ENCODE measurements at regions not wholly inside any gene's neighbourhood (a gene's known extent, or its start where the extent isn't known, plus 50 kb on each side); places are given as distances from the start of the nearest gene placed in this dataset.
"Not testable (repeated sequence)": the region's sequence is repeated elsewhere in the genome, so short reads cannot be mapped to it uniquely, and the experiment has no call there.

GRCh38 chr1:189217646-189218045, 1260.0 kb downstream of the BRINP3 start:
- Histone ChIP-seq H3K4me3 (no peak overlapping the region), H3K36me3 (no peaks in the 10 kb centered on the region), H3K27ac (no peak overlapping the region), H3K4me1 (no peaks in the 10 kb centered on the region), H3K9me3 (no peaks in the 10 kb centered on the region), H3K27me3 (no peaks in the 10 kb centered on the region)
- no peak for DNase-seq
- intact Hi-C loops (cut with DNase I), result no loop called here
- TF ChIP-seq, protein P1, sequence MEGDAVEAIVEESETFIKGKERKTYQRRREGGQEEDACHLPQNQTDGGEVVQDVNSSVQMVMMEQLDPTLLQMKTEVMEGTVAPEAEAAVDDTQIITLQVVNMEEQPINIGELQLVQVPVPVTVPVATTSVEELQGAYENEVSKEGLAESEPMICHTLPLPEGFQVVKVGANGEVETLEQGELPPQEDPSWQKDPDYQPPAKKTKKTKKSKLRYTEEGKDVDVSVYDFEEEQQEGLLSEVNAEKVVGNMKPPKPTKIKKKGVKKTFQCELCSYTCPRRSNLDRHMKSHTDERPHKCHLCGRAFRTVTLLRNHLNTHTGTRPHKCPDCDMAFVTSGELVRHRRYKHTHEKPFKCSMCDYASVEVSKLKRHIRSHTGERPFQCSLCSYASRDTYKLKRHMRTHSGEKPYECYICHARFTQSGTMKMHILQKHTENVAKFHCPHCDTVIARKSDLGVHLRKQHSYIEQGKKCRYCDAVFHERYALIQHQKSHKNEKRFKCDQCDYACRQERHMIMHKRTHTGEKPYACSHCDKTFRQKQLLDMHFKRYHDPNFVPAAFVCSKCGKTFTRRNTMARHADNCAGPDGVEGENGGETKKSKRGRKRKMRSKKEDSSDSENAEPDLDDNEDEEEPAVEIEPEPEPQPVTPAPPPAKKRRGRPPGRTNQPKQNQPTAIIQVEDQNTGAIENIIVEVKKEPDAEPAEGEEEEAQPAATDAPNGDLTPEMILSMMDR (IDR thresholded peaks at IDR 0.05), result no peak
- no peak for TF ChIP-seq POLR2A (IDR thresholded peaks at IDR 0.05)

- H3K36me3 ChIP-seq, result no peaks in the 10 kb centered on the region
- no peaks in the 10 kb centered on the region for H3K4me1 ChIP-seq
- no peaks in the 10 kb centered on the region for H3K27me3 ChIP-seq
- no peak overlapping the region for H3K27ac ChIP-seq
- H3K9me3 ChIP-seq, result peaks cover 0 to 6% (median 0%) of the 10 kb centered on the region in 3 donors
- TF ChIP-seq POLR2A (IDR thresholded peaks at IDR 0.05), result no peak
- TF ChIP-seq, protein P1 (IDR thresholded peaks at IDR 0.05), result no peak
- H3K4me3 ChIP-seq, result no peak overlapping the region
- DNase-seq, result no peak
- 27 to 43% methylated on average over 1 of the region's 1 CpG for WGBS, 2 donors
- intact Hi-C loops (cut with DNase I), result no loop called here
Observed at GRCh38 chr1:189220750-189221149, 1256.9 kb downstream of the BRINP3 start.

GRCh38 chr1:189225794-189226145, 1251.9 kb downstream of the BRINP3 start:
- H3K4me1 ChIP-seq; intact Hi-C loops (cut with DNase I); H3K27ac ChIP-seq; H3K27me3 ChIP-seq; H3K4me3 ChIP-seq; H3K36me3 ChIP-seq; DNase-seq; H3K9me3 ChIP-seq: not testable (repeated sequence)
- WGBS, 2 donors, result no CpG with 5 or more reads among the region's 28 CpGs

DNA sequence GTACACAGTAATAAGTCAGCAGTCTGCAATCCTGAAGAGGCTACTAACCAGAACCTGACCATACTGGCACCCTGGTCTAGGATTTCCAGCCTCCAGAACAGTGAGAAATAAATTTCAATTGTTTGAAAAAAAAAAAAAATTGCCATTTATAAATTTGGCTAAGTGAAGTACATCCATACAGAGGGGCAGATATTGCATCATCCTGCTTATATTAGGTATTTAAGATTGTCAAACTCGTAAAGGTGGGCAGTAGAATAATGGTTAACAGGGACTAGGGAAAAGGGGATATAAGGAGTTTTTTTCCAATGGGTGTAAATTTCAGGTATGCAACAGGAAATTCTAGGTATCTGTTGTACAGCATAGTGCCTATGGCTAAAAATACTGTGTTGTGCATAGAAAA, 1250.9 kb downstream of the BRINP3 start:
- no peak for DNase-seq
- H3K27ac ChIP-seq, result no peak overlapping the region
- intact Hi-C loops (cut with DNase I), result no loop called here
- peaks cover 0 to 9% (median 0%) of the 10 kb centered on the region in 3 donors for H3K9me3 ChIP-seq
- 70 to 77% methylated on average over 1 of the region's 1 CpG for WGBS, 2 donors
- no peaks in the 10 kb centered on the region for H3K36me3 ChIP-seq
- no peak overlapping the region for H3K4me3 ChIP-seq
- no peak for TF ChIP-seq POLR2A (IDR thresholded peaks at IDR 0.05)
- TF ChIP-seq, protein P1 (IDR thresholded peaks at IDR 0.05), result no peak
- no peaks in the 10 kb centered on the region for H3K27me3 ChIP-seq
- no peaks in the 10 kb centered on the region for H3K4me1 ChIP-seq

- no peak for TF ChIP-seq POLR2A (IDR thresholded peaks at IDR 0.05)
- TF ChIP-seq, protein P1 (IDR thresholded peaks at IDR 0.05), result no peak
- Histone ChIP-seq H3K4me1 (no peaks in the 10 kb centered on the region), H3K9me3 (no peaks in the 10 kb centered on the region), H3K36me3 (no peaks in the 10 kb centered on the region), H3K27me3 (no peaks in the 10 kb centered on the region), H3K4me3 (no peak overlapping the region), H3K27ac (no peak overlapping the region)
- 59 to 69% methylated on average over 3 of the region's 3 CpGs for WGBS, 2 donors
- DNase-seq, result no peak
- intact Hi-C loops (cut with DNase I), result no loop called here
Observed at GRCh38 chr1:189237008-189237407, 1240.7 kb downstream of the BRINP3 start.

DNA sequence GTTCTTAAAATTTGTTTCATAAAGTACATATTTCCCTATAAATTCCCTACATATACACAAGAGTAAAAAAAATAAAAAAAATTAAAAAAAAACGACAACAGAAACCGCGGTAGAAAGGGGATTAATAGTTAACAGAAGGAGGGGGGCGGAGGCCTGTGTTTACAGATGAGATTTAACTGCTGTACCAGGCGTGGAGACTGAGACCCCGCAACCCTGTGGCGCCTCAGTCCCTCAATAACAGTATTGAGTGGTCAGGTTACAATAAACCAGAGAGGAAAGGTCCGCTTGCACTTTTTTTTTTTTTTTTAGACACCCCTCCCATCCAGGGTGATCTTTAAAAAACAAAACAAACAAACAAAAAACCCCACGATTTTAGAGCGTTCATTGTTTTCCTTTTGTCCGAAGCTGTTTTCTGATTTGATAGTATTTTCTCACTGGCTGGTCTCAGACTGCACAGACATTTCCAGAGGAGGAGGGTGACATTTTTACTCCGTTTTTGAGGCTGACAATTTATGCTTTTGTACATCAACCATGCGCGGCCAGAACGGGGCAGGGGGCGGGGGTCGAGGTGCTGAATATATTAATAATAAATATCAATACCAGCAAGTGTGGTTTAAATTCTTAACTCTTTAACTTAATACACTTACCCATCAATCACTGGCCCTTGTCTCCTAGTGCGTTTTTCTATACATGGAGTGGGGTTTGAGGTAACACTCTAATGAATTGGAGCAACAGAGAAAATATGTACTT, 1223.9 kb downstream of the BRINP3 start:
- Histone ChIP-seq H3K4me3 (no peak overlapping the region), H3K4me1 (no peaks in the 10 kb centered on the region), H3K27ac (no peak overlapping the region), H3K9me3 (no peaks in the 10 kb centered on the region), H3K27me3 (no peaks in the 10 kb centered on the region), H3K36me3 (no peaks in the 10 kb centered on the region)
- WGBS, 2 donors, result 77 to 81% methylated on average over 18 of the region's 18 CpGs
- intact Hi-C loops (cut with DNase I), result no loop called here
- DNase-seq, result no peak
- no peak for TF ChIP-seq POLR2A (IDR thresholded peaks at IDR 0.05)
- TF ChIP-seq, protein P1 (IDR thresholded peaks at IDR 0.05), result no peak

DNA sequence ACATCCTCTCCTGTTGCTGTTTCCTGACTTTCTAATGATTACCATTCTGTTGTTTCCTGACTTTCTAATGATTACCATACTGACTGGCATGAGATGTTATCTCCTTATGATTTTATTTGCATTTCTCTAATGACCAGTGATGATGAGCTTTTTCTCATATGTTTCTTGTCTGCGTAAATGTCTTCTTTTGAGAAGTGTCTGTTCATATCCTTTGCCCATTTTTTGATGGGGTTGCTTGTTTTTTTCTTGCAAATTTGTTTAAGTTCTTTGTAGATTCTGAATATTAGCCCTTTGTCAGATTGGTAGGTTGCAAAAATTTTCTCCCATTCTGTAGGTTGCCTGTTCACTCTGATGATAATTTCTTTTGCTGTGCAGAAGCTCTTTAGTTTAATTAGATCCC, 1216.5 kb downstream of the BRINP3 start:
- H3K27ac ChIP-seq; H3K4me3 ChIP-seq; H3K27me3 ChIP-seq; H3K9me3 ChIP-seq; H3K36me3 ChIP-seq; H3K4me1 ChIP-seq; DNase-seq; intact Hi-C loops (cut with DNase I): not testable (repeated sequence)
- WGBS, 2 donors, result 88 to 89% methylated on average over 1 of the region's 1 CpG

All from esophagus squamous epithelium (tissue), 5 donors.